ENCODE measurements at regions not wholly inside any gene's neighbourhood (a gene's known extent, or its start where the extent isn't known, plus 50 kb on each side); places are given as distances from the start of the nearest gene placed in this dataset.

DNA sequence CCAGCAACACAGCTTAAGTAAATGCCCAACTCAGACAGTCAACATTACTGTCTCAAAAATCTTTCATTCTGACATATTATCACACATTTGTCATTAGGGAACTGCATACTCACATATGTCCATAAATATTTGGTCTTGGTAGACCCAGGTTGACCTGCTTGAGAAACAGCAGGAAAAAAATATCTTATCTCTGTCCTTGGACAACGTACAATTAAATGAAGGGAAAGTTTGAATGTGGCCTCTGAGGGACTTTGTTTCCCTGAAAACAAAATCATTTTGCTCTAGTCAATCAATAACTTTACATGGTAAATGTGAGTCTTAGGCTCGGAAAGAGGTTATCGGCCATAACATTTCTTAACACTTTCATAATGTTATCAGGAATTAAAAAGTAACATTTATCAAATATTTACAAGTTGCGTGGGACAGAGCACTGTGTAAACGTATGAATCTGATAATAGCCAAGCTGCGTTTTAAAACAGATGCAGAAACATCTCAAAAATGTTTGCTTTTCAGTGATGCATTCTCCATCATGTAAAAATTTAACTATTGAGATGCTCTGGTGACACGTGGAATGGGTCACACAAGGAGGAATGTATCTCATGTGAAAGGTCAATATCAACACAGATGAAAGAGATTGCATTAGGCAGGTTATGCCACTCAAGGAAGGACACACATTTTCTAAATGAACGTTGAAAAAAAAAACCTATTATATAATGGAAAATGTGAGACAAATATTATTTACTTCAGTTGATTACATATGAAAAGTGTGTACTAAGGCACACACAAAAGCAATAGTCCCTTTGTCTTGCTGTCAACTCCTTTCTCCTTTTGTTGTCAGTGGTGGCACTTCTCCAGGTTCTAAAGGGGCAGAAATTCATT lies 304.4 kb downstream of the WDR72 start:
- Histone ChIP-seq H3K9me3 (no peaks in the 10 kb centered on the region), H3K4me1 (ENCODE audit: insufficient read depth) (no peaks in the 10 kb centered on the region), H3K36me3 (no peaks in the 10 kb centered on the region), H3K4me3 (no peak overlapping the region), H3K27me3 (no peaks in the 10 kb centered on the region), H3K27ac (no peak overlapping the region)
- no peak for TF ChIP-seq EP300 (IDR thresholded peaks at IDR 0.05)
- TF ChIP-seq, protein P1, sequence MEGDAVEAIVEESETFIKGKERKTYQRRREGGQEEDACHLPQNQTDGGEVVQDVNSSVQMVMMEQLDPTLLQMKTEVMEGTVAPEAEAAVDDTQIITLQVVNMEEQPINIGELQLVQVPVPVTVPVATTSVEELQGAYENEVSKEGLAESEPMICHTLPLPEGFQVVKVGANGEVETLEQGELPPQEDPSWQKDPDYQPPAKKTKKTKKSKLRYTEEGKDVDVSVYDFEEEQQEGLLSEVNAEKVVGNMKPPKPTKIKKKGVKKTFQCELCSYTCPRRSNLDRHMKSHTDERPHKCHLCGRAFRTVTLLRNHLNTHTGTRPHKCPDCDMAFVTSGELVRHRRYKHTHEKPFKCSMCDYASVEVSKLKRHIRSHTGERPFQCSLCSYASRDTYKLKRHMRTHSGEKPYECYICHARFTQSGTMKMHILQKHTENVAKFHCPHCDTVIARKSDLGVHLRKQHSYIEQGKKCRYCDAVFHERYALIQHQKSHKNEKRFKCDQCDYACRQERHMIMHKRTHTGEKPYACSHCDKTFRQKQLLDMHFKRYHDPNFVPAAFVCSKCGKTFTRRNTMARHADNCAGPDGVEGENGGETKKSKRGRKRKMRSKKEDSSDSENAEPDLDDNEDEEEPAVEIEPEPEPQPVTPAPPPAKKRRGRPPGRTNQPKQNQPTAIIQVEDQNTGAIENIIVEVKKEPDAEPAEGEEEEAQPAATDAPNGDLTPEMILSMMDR (IDR thresholded peaks at IDR 0.05): no peak
- TF ChIP-seq POLR2A (IDR thresholded peaks at IDR 0.05): no peak
- 28 to 53% (median 30%) methylated on average over 8 of the region's 8 CpGs for WGBS, 3 donors
- no peak for DNase-seq
- intact Hi-C loops (cut with DNase I): no loop called here

DNA sequence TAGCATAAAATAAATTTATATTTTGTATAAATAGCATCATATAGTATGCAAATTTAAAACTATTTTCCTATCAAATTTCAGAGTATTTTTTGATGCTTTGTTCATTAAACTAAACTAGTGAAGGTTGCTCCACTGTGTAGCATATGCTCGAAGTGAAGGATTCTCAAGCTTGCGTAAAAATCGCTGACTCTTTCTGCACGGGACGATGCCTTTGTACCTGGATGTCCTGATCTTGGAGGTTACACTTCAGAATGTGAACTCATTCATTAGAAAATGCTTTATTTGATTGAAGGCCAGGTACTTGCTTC lies 305.0 kb downstream of the WDR72 start:
- Histone ChIP-seq H3K4me1 (ENCODE audit: insufficient read depth) (no peaks in the 10 kb centered on the region), H3K4me3 (no peak overlapping the region), H3K27me3 (no peaks in the 10 kb centered on the region), H3K36me3 (no peaks in the 10 kb centered on the region), H3K27ac (no peak overlapping the region), H3K9me3 (no peaks in the 10 kb centered on the region)
- no peak for TF ChIP-seq EP300 (IDR thresholded peaks at IDR 0.05)
- TF ChIP-seq POLR2A (IDR thresholded peaks at IDR 0.05): no peak
- TF ChIP-seq, protein P1 (IDR thresholded peaks at IDR 0.05): no peak
- no peak for DNase-seq
- 76 to 90% (median 83%) methylated on average over 5 of the region's 5 CpGs for WGBS, 3 donors
- intact Hi-C loops (cut with DNase I): no loop called here

DNA sequence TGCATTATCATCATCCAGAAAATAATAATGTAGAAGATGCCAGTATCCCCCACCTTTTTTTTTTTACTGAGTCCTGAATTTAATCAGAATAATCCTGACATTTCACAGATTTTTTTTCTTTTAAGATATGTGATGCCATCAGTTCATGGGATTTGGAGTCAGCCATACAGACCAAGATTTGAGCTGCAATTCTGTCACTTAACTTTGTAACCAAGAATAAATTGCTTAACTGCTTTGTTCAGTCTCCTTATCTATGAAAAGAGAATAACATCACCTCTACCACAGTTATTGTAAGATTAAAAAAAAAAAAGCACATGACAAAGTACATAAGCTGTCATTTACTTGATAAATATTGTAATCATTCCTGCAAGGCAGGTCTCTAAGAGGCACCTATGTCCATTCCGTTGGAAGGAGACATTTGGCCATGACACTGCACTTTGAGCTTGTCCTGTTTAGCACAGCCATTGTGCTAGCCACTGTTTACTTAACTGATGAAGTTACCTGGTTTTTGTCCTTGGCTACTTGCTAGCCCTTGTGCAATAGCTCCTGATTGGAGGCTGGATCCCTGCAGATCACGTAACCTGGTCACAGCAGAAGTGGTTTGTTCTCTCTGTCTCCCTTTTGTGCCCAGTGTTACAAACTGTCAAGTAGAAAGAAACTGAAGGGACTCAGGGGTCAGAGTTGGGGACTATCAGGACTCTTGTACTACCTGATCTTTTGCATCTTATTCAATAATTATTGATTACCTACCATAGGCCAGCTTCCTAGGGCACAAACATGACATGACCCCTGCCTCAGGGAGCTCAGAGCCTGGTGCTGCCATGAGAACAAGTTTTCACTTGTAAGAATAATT lies 306.0 kb downstream of the WDR72 start:
- DNase-seq: no peak
- H3K27ac ChIP-seq: no peak overlapping the region
- no peaks in the 10 kb centered on the region for H3K27me3 ChIP-seq
- no peaks in the 10 kb centered on the region for H3K9me3 ChIP-seq
- 77 to 87% (median 82%) methylated on average over 2 of the region's 2 CpGs for WGBS, 3 donors
- no peak overlapping the region for H3K4me3 ChIP-seq
- TF ChIP-seq, protein P1 (IDR thresholded peaks at IDR 0.05): no peak
- TF ChIP-seq EP300 (IDR thresholded peaks at IDR 0.05) (no peak), POLR2A (IDR thresholded peaks at IDR 0.05) (no peak)
- intact Hi-C loops (cut with DNase I): no loop called here
- H3K4me1 ChIP-seq (ENCODE audit: insufficient read depth): no peaks in the 10 kb centered on the region
- no peaks in the 10 kb centered on the region for H3K36me3 ChIP-seq

DNA sequence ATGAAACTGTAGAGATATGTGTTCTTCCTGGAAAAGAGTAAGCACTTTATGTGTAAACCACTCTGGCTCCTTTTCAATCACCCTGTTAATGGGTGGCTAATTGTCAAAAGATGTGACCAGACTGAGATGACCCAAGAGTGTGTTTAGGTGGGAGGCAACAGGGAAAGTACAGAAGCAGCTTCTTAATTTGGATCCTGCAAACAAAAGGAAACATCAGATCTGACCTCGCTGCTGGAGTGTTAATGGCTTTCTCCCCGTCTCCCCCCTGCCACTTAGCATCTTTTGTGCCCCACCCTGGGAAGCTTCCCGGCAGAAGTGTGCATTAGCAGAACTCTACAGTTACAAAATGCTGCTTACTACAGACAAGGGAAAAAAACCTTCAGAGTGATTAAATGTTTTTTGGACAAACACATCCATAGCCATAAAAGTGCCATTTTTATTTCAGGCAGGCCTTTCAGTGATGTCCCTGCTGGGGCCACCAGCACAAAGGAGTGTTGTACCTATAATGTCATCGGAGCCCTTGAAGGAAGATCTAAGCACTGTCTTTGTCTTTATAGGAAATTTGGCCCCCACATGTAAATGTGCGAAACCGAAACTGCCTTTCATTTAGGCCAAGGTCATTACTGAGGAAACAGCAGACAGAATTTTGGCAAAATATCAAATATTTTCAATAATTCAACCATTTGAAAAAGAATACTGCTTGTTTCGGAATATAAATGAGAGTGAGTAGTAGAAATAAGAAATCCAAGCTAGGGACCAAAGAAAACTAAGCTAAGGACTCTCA lies 311.0 kb downstream of the WDR72 start:
- H3K9me3 ChIP-seq: no peaks in the 10 kb centered on the region
- DNase-seq: no peak
- no peak overlapping the region for H3K4me3 ChIP-seq
- no peaks in the 10 kb centered on the region for H3K36me3 ChIP-seq
- no peak overlapping the region for H3K27ac ChIP-seq
- no peak for TF ChIP-seq EP300 (IDR thresholded peaks at IDR 0.05)
- TF ChIP-seq, protein P1 (IDR thresholded peaks at IDR 0.05): no peak
- no peak for TF ChIP-seq POLR2A (IDR thresholded peaks at IDR 0.05)
- H3K4me1 ChIP-seq (ENCODE audit: insufficient read depth): no peaks in the 10 kb centered on the region
- 6 to 9% (median 9%) methylated on average over 7 of the region's 7 CpGs for WGBS, 3 donors
- intact Hi-C loops (cut with DNase I): no loop called here
- no peaks in the 10 kb centered on the region for H3K27me3 ChIP-seq
